DND-41 (cell line): ENCODE measurements at regions not wholly inside any gene's neighbourhood (a gene's known extent, or its start where the extent isn't known, plus 50 kb on each side); places are given as distances from the start of the nearest gene placed in this dataset.

Source experiments
- ATAC-seq: fragments of 200-7000 bp; cut with Tn5 transposase; 3 replicates; pipeline ENCODE4 v1.9.1; 2021; ENCODE audit warnings: low read depth; ENCODE audit not compliant: insufficient read depth
- DNase-seq: peaks from one replicate; pipeline ENCODE4 v3.0.0-alpha.2; 2020
- H2AFZ ChIP-seq: 2 replicates; pipeline ENCODE4 v1.6.0; 2012; ENCODE audit warnings: low read depth, low read length
- H3K27ac ChIP-seq: 2 replicates; pipeline ENCODE4 v1.5.1; 2012; ENCODE audit warnings: low read length, inconsistent platforms
- H3K27me3 ChIP-seq: fragments of 200-600 bp; sonication (generic); 2 replicates; pipeline ENCODE4 v1.6.0; 2012; ENCODE audit warnings: low read length, mild to moderate bottlenecking, inconsistent platforms; ENCODE audit not compliant: insufficient read depth, poor library complexity
- H3K36me3 ChIP-seq: 2 replicates; pipeline ENCODE4 v1.5.1; 2012; ENCODE audit warnings: low read length, inconsistent platforms; ENCODE audit not compliant: insufficient read depth
- H3K4me1 ChIP-seq: 2 replicates; pipeline ENCODE4 v1.5.1; 2012; ENCODE audit warnings: mild to moderate bottlenecking, low read length; ENCODE audit not compliant: insufficient read depth
- H3K4me2 ChIP-seq: 2 replicates; pipeline ENCODE4 v1.6.0; 2012; ENCODE audit warnings: mild to moderate bottlenecking, moderate library complexity, low read length, inconsistent platforms; ENCODE audit not compliant: insufficient read depth
- H3K4me3 ChIP-seq, 2 experiments: fragments of 200-600 bp in 1 of 2; shearing (Covaris generic) in 1 of 2; 2 replicates each; pipeline ENCODE4 v1.5.1; 2012 to 2016; ENCODE audit warnings: inconsistent platforms in 2 of 2, low read length in 2 of 2, mild to moderate bottlenecking in 2 of 2, low read depth in 1 of 2, moderate library complexity in 1 of 2
- H3K79me2 ChIP-seq: 2 replicates; pipeline ENCODE4 v1.6.0; 2012; ENCODE audit warnings: low read length, inconsistent platforms; ENCODE audit not compliant: insufficient read depth
- H3K9ac ChIP-seq: 2 replicates; pipeline ENCODE4 v1.6.0; 2012; ENCODE audit warnings: low read depth, mild to moderate bottlenecking, inconsistent platforms, low read length, moderate library complexity
- H3K9me3 ChIP-seq: 2 replicates; pipeline ENCODE4 v1.5.1; 2012; ENCODE audit warnings: low read length, moderate library complexity, mild to moderate bottlenecking, inconsistent platforms; ENCODE audit not compliant: insufficient read depth, severe bottlenecking
- H4K20me1 ChIP-seq: 2 replicates; pipeline ENCODE4 v1.6.0; 2012; ENCODE audit warnings: low read length; ENCODE audit not compliant: insufficient read depth
- CTCF ChIP-seq: IDR thresholded peaks from 2 replicates; pipeline ENCODE4 v1.5.1; 2012; ENCODE audit warnings: borderline replicate concordance, low read length, moderate library complexity, mild to moderate bottlenecking; ENCODE audit not compliant: poor library complexity, severe bottlenecking; ENCODE audit errors: extremely low read depth
- EZH2 ChIP-seq: IDR thresholded peaks from 3 replicates; pipeline ENCODE4 v1.6.1; 2012; ENCODE audit warnings: borderline replicate concordance, low read depth, mild to moderate bottlenecking, moderate library complexity, low read length, inconsistent platforms; ENCODE audit not compliant: severe bottlenecking

DNA sequence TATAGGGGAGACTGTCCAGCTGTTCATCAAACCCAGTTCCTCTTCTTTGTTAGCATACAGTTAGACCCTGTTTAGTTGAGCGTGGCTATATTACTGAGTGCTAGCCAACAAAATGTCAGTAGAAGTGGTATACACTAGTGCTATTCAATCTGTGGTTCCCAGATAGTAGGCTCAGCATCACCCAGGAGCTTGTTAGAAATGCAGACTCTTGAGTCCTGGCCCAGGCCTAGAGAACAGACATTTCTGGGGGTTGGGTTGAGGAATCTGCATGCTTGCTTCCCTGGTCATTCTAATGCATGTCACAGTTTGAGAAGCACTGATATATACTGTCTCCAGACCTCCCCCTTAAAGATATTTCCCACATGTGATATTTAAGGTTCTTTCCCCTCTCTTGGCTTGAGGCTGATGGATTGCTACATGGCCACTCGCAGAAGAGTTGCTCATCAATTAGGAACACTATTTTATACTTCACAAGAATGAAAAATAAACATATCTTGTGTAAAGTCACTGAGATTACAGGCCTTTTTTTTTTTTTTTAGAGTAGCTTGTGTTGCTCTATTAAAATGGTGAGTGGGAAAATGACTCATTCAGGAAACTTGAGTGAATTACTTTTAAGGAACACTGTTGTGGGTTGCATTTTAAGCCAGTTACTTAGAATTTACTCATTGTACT is 289.0 kb downstream of the STIM2 start:
- H3K4me3 ChIP-seq, result no peak overlapping the region
- no peak overlapping the region for H3K27ac ChIP-seq
- TF ChIP-seq EZH2 (no peak), CTCF (no peak)
- no peaks in the 10 kb centered on the region for H3K36me3 ChIP-seq
- H3K27me3 ChIP-seq, result no peaks in the 10 kb centered on the region
- DNase-seq, result no peak
- H3K9me3 ChIP-seq, result no peaks in the 10 kb centered on the region
- no peak overlapping the region for H3K4me2 ChIP-seq
- H3K9ac ChIP-seq, result no peak overlapping the region
- no peak for ATAC-seq
- no peak overlapping the region for H2AFZ ChIP-seq
- no peaks in the 10 kb centered on the region for H4K20me1 ChIP-seq
- no peaks in the 10 kb centered on the region for H3K4me1 ChIP-seq
- H3K79me2 ChIP-seq, result no peaks in the 10 kb centered on the region

DNA sequence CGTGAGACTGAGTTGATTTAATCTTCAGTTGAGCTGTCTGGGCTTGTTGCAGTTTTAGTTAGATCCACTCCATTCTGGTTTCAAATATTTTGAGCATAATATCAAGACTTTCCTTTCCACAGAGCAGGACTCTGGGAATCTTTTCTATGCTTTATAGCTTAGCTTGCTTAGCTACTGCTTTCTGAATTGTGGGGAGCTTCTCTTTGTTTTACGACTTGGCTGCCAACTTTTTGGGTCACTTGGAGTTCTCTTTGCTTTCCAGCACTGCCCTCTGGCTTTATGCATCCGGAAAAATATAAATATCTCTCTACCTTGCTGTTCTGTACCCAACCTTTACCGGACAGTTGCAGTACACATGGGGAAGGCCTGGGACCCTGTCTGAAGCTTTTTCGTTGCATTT is 292.1 kb downstream of the STIM2 start:
- Histone ChIP-seq H3K4me2 (no peak overlapping the region), H3K27me3 (no peaks in the 10 kb centered on the region), H3K4me1 (no peaks in the 10 kb centered on the region), H3K36me3 (no peaks in the 10 kb centered on the region), H3K9me3 (no peaks in the 10 kb centered on the region), H3K27ac (no peak overlapping the region), H3K79me2 (no peaks in the 10 kb centered on the region), H3K4me3 (no peak overlapping the region), H4K20me1 (no peaks in the 10 kb centered on the region), H3K9ac (no peak overlapping the region), H2AFZ (no peak overlapping the region)
- no peak for TF ChIP-seq EZH2
- TF ChIP-seq CTCF, result no peak
- ATAC-seq, result no peak
- no peak for DNase-seq

GRCh38 chr4:27154706-27155105 is 294.1 kb downstream of the STIM2 start:
- Histone ChIP-seq H3K79me2 (no peaks in the 10 kb centered on the region), H3K27ac (no peak overlapping the region), H3K36me3 (no peaks in the 10 kb centered on the region), H2AFZ (no peak overlapping the region), H3K27me3 (no peaks in the 10 kb centered on the region), H4K20me1 (no peaks in the 10 kb centered on the region), H3K4me1 (no peaks in the 10 kb centered on the region), H3K9ac (no peak overlapping the region), H3K4me3 (no peak overlapping the region), H3K4me2 (no peak overlapping the region), H3K9me3 (no peaks in the 10 kb centered on the region)
- DNase-seq, result no peak
- ATAC-seq, result no peak
- TF ChIP-seq EZH2 (no peak), CTCF (no peak)

DNA sequence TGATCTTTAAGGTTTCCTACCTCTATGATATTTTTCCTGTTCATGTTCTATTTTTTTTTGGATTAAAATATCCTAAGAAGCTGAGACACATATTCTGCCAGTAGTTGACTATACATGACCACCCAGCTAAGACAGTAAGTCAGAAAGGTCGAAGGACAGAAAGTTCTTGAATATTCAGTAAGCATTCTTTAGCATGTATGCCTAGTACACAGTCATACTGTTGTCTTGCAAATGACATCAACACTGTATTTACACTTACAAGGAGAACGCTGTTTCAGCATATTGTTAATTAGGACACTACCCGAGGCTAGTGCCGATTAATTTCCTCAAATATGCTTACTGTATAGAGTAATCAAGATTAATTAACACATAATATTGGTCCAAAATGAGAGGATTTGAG is 300.6 kb downstream of the STIM2 start:
- no peak overlapping the region for H3K4me2 ChIP-seq
- no peak overlapping the region for H2AFZ ChIP-seq
- H3K4me3 ChIP-seq, result no peak overlapping the region
- no peak for TF ChIP-seq CTCF
- no peak for TF ChIP-seq EZH2
- H3K4me1 ChIP-seq, result no peaks in the 10 kb centered on the region
- no peaks in the 10 kb centered on the region for H4K20me1 ChIP-seq
- H3K27me3 ChIP-seq, result no peaks in the 10 kb centered on the region
- H3K36me3 ChIP-seq, result no peaks in the 10 kb centered on the region
- no peak overlapping the region for H3K27ac ChIP-seq
- ATAC-seq (no peak), DNase-seq (no peak)
- H3K9me3 ChIP-seq, result no peaks in the 10 kb centered on the region
- no peaks in the 10 kb centered on the region for H3K79me2 ChIP-seq
- no peak overlapping the region for H3K9ac ChIP-seq
